Panc1 (cell line): ENCODE measurements at regions not wholly inside any gene's neighbourhood (a gene's known extent, or its start where the extent isn't known, plus 50 kb on each side); places are given as distances from the start of the nearest gene placed in this dataset.

Experiments used
- ATAC-seq: fragments of 200-7000 bp; cut with Tn5 transposase; 2 replicates; pipeline ENCODE4 v1.9.1; 2020; ENCODE audit warnings: mild to moderate bottlenecking, moderate library complexity
- BruUV-seq: library from RNA; stranded (reverse); fragments of 400-500 nt; replicated peaks from 2 replicates; lab custom pipeline; 2021; lab: Mats Ljungman, UMichigan
- CTCF ChIA-PET: fragments of 300-600 bp; sonication (Branson Sonifier 250); formaldehyde crosslinking; loops from one replicate; lab custom pipeline; 2022; ENCODE audit warnings: antibody characterized with exemption; lab: Charles Lee
- POLR2A ChIA-PET: fragments of 300-600 bp; sonication (Branson Sonifier 250); formaldehyde crosslinking; loops from one replicate; lab custom pipeline; 2022; ENCODE audit warnings: antibody characterized with exemption; lab: Charles Lee
- DNase-seq: peaks from one replicate; pipeline ENCODE4 v3.0.0-alpha.2; 2010; ENCODE audit warnings: low read depth, low spot score
- H3K27ac ChIP-seq: 2 replicates; pipeline ENCODE4 v1.5.1; 2011; ENCODE audit warnings: mild to moderate bottlenecking, low read length, inconsistent platforms
- H3K27me3 ChIP-seq: fragments of 200-500 bp; sonication (Bioruptor generic); 2 replicates; pipeline ENCODE4 v1.6.0; 2014; ENCODE audit warnings: low read length, inconsistent platforms; ENCODE audit not compliant: control insufficient read depth, insufficient read depth
- H3K36me3 ChIP-seq: fragments of 200-500 bp; sonication (Bioruptor generic); 2 replicates; pipeline ENCODE4 v1.5.1; 2014; ENCODE audit warnings: inconsistent platforms, mild to moderate bottlenecking, low read length, moderate library complexity; ENCODE audit not compliant: control insufficient read depth, insufficient read depth
- H3K4me1 ChIP-seq: 2 replicates; pipeline ENCODE4 v1.5.1; 2011; ENCODE audit warnings: inconsistent platforms, mild to moderate bottlenecking, low read length, moderate library complexity; ENCODE audit not compliant: control insufficient read depth, insufficient read depth
- H3K4me3 ChIP-seq, 2 experiments: 2 replicates each; pipeline ENCODE4 v1.5.1; 2011 to 2012; ENCODE audit warnings: low read depth in 2 of 2, low read length in 2 of 2, mild to moderate bottlenecking in 2 of 2, inconsistent platforms in 1 of 2, moderate library complexity in 1 of 2
- H3K9me3 ChIP-seq: fragments of 200-500 bp; sonication (Bioruptor generic); 2 replicates; pipeline ENCODE4 v1.5.1; 2014; ENCODE audit warnings: low read depth, mild to moderate bottlenecking, inconsistent platforms, low read length, moderate library complexity; ENCODE audit not compliant: control insufficient read depth, insufficient read depth
- CTCF ChIP-seq: fragments of 450-650 bp; IDR thresholded peaks from 2 replicates; pipeline ENCODE4 v1.5.1; 2017; ENCODE audit warnings: mild to moderate bottlenecking
- POLR2AphosphoS5 ChIP-seq: IDR thresholded peaks from 2 replicates; pipeline ENCODE4 v1.6.1; 2012; ENCODE audit warnings: mild to moderate bottlenecking, low read depth, low read length, moderate library complexity
- REST ChIP-seq, 2 experiments: IDR thresholded peaks; 2 replicates each; pipeline ENCODE4 v1.6.1; 2011 to 2012; ENCODE audit warnings: low read depth in 2 of 2, control low read depth in 1 of 2, low read length in 1 of 2, mild to moderate bottlenecking in 1 of 2, moderate library complexity in 1 of 2; ENCODE audit not compliant: insufficient read depth in 1 of 2
- SIN3A ChIP-seq: IDR thresholded peaks from 2 replicates; pipeline ENCODE4 v1.6.1; 2012; ENCODE audit warnings: low read depth, mild to moderate bottlenecking, low read length, moderate library complexity, borderline replicate concordance; ENCODE audit not compliant: insufficient read depth
- TCF7L2 ChIP-seq: IDR thresholded peaks from 2 replicates; pipeline ENCODE4 v1.6.1; 2011; ENCODE audit warnings: mild to moderate bottlenecking, low read depth, low read length, inconsistent platforms
- in situ Hi-C: cut with HindIII; loops from 2 replicates; pipeline ENCODE4 v1.10.0; 2016; ENCODE audit warnings: low sequenced_read_pairs, low pct_unique_long_range_greater_than_20kb
- intact Hi-C: fragments of 100-400 bp; cut with micrococcal nuclease; formaldehyde crosslinking; loops from one replicate; pipeline ENCODE4 v1.10.0; 2022; ENCODE audit not compliant: unreplicated experiment

DNA sequence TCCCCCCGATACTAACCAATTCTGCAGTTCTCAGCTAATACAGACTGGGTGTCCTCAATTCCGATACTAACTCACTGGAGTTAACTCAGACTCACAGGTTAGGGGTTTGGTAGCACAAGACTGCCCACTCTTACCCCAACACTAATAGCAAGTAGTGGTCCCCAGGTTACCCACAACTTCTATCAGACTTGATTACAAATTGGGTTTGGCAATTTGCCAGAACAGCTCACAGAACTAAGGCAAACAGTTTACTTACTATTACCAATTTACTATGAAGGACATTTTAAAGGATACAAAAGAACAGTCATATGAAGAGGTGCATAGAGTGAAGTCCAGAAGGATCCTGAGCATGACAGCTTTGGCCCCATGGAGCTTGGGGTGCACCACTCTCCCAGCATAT lies 201.8 kb upstream of the VCX start:
- DNase-seq (no peak), ATAC-seq (no peak)
- no peaks in the 10 kb centered on the region for H3K4me1 ChIP-seq
- ChIA-PET POLR2A (no interaction called here), CTCF (no interaction called here)
- no peaks in the 10 kb centered on the region for H3K9me3 ChIP-seq
- no peaks in the 10 kb centered on the region for H3K27me3 ChIP-seq
- H3K27ac ChIP-seq, result no peak overlapping the region
- no peak overlapping the region for H3K4me3 ChIP-seq
- no peaks in the 10 kb centered on the region for H3K36me3 ChIP-seq
- no peak for TF ChIP-seq TCF7L2
- no peak for TF ChIP-seq CTCF
- no peak for TF ChIP-seq POLR2AphosphoS5
- no peak for TF ChIP-seq SIN3A
- TF ChIP-seq REST (IDR thresholded peaks at IDR 0.05; ENCODE audit: insufficient read depth in 1 of 2, low read depth in 2 of 2, low read length in 1 of 2), result no peak
- BruUV-seq, result no TSS peak
- intact Hi-C loops, result no loop called here
- in situ Hi-C loops, result no loop called here

DNA sequence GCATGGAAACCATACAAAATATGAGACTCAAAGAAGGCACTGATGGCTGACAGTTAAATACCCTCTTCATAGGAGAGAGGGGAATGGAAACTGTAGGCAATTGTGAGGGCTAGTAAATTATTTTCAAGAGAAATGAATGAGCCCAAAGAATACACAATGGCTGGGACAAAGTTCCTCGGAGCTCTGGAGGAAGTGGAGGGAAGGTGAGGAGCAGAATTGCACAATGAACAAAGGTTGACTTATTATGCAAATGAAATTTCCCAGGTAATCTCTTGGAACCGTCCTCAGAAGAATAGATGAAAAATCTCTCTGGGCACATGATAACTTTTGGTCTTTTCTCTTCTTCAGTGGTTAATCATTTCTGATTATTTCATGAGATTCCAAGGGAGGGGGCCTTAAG lies 202.6 kb upstream of the VCX start:
- POLR2A ChIA-PET, result no interaction called here
- no peak for ATAC-seq
- no peaks in the 10 kb centered on the region for H3K36me3 ChIP-seq
- DNase-seq, result no peak
- H3K4me1 ChIP-seq, result no peaks in the 10 kb centered on the region
- H3K27ac ChIP-seq, result no peak overlapping the region
- CTCF ChIA-PET, result no interaction called here
- no peak overlapping the region for H3K4me3 ChIP-seq
- intact Hi-C loops, result no loop called here
- BruUV-seq, result no TSS peak
- in situ Hi-C loops, result no loop called here
- H3K9me3 ChIP-seq, result no peaks in the 10 kb centered on the region
- TF ChIP-seq SIN3A (no peak), REST (IDR thresholded peaks at IDR 0.05; ENCODE audit: insufficient read depth in 1 of 2, low read depth in 2 of 2, low read length in 1 of 2) (no peak), CTCF (no peak), TCF7L2 (no peak), POLR2AphosphoS5 (no peak)
- H3K27me3 ChIP-seq, result no peaks in the 10 kb centered on the region
